Nephron progenitor cell (in vitro differentiated cells): ENCODE measurements at regions not wholly inside any gene's neighbourhood (a gene's known extent, or its start where the extent isn't known, plus 50 kb on each side); places are given as distances from the start of the nearest gene placed in this dataset.

Experiments
- DNase-seq: peaks from one replicate; pipeline ENCODE4 v3.0.0; 2021
- H3K27ac Mint-ChIP-seq: 2 replicates; pipeline ENCODE4 v1.8.0; 2021; ENCODE audit warnings: mild to moderate bottlenecking, moderate library complexity, mixed read lengths
- H3K27me3 Mint-ChIP-seq: 2 replicates; pipeline ENCODE4 v1.8.0; 2021; ENCODE audit warnings: mild to moderate bottlenecking, low read depth, mixed read lengths; ENCODE audit not compliant: poor library complexity
- H3K36me3 Mint-ChIP-seq: 2 replicates; pipeline ENCODE4 v1.8.0; 2021; ENCODE audit warnings: low read depth, mixed read lengths
- H3K4me1 Mint-ChIP-seq: 2 replicates; pipeline ENCODE4 v1.8.0; 2021; ENCODE audit warnings: mixed read lengths
- H3K4me3 Mint-ChIP-seq: 2 replicates; pipeline ENCODE4 v1.8.0; 2021; ENCODE audit warnings: mild to moderate bottlenecking, moderate library complexity, mixed read lengths
- H3K9me3 Mint-ChIP-seq: 2 replicates; pipeline ENCODE4 v1.8.0; 2021; ENCODE audit warnings: mild to moderate bottlenecking, moderate library complexity, mixed read lengths
- CTCF ChIP-seq: fragments of 200-600 bp; sonication (generic); IDR thresholded peaks from 2 replicates; pipeline ENCODE4 v1.5.0; 2021; ENCODE audit warnings: antibody characterized with exemption

GRCh38 chr22:22974156-22974555 lies 86.5 kb downstream of the IGLL5 start:
- TF ChIP-seq CTCF: no peak
- Mint-ChIP-seq H3K27me3 (peaks cover 74% of the 10 kb centered on the region), H3K9me3 (peaks cover 4% of the 10 kb centered on the region), H3K36me3 (no peaks in the 10 kb centered on the region), H3K4me3 (no peak overlapping the region), H3K4me1 (no peaks in the 10 kb centered on the region), H3K27ac (no peak overlapping the region)
- DNase-seq: no peak

GRCh38 chr22:22974795-22975580 lies 87.4 kb downstream of the IGLL5 start:
- no peak for DNase-seq
- H3K36me3 Mint-ChIP-seq: no peaks in the 10 kb centered on the region
- peaks cover 10% of the 10 kb centered on the region for H3K9me3 Mint-ChIP-seq
- no peaks in the 10 kb centered on the region for H3K4me1 Mint-ChIP-seq
- H3K4me3 Mint-ChIP-seq: no peak overlapping the region
- H3K27ac Mint-ChIP-seq: no peak overlapping the region
- H3K27me3 Mint-ChIP-seq: peaks cover 68% of the 10 kb centered on the region
- no peak for TF ChIP-seq CTCF

DNA sequence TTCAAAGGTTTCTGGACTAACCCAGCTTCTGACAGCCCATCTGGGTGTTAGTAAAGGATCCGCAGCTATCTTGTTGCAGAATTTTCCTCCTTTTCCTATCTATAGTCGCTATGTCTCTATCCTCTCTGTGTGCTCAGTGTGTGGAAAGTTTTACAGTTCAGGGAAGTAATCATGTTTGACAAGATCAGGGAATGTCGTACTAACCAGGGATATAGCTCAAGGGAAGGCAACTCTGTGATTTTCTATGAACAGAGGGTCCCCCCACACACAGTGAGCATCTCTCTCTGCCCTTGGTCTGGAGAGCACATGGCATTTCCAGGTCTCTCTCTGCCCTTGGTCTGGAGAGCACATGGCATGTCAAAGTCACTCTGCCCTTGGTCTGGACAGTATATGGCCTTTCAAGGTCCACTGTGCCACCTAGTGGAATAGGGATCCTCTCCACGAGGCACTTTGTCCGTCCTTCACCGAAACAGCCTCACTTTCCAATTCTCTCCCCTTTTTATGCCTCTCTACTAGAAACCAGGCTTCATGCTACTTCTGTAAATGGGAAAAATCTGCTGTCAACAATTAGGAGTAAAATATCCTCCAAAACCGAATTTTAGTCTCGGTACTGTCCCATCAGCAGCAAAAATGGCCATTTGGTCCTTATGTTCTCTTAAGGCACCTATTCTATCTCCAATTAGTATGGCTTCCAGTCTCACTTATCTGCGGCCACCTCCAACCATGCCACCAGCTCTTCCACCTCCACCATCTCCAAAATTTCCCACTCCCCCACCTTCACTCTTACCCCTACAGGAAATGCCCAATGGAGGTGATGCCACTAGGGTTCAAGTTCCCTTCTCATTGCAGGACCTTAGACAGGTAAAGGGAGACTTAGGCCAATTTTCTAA lies 88.7 kb downstream of the IGLL5 start:
- no peaks in the 10 kb centered on the region for H3K4me1 Mint-ChIP-seq
- no peak overlapping the region for H3K27ac Mint-ChIP-seq
- H3K27me3 Mint-ChIP-seq: peaks cover 55% of the 10 kb centered on the region
- peaks cover 22% of the 10 kb centered on the region for H3K9me3 Mint-ChIP-seq
- H3K36me3 Mint-ChIP-seq: no peaks in the 10 kb centered on the region
- H3K4me3 Mint-ChIP-seq: no peak overlapping the region
- DNase-seq: no peak
- no peak for TF ChIP-seq CTCF

DNA sequence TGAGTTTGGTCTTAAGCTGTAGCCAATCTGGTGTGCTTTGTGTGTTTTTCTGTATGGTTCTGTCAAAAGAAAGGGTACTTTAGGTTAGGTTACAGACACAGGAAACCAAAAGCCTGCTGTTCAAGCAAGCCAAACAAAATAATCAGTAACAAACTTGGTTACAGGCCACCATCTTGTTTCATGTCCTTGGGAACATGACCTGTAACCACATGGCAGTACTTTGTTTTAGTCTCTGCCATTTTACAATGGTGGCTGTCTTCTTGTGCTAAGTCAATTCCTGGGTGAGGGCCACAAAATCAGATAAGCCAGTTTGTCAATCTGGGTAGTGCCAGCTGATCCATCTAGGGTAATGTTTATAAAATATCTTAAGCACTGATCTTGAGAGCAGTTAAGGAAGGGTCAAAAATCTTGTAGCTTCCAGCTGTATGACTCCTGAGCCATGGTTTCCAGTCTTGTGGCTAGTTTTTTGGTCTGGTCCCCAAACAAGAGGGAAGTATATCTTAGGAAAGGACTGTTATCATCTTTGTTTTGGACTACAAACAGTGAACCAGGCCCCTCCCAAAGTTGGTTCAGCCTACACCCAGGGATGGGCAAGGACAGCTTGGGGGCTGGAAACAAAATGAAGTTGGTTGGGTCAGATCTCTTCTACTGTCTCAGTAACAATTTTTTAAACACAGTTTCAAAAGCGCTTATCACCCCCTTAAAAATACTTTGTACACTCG lies 90.0 kb downstream of the IGLL5 start:
- H3K4me1 Mint-ChIP-seq: no peaks in the 10 kb centered on the region
- H3K4me3 Mint-ChIP-seq: no peak overlapping the region
- peaks cover 34% of the 10 kb centered on the region for H3K9me3 Mint-ChIP-seq
- no peak for DNase-seq
- H3K36me3 Mint-ChIP-seq: no peaks in the 10 kb centered on the region
- TF ChIP-seq CTCF: no peak
- H3K27ac Mint-ChIP-seq: no peak overlapping the region
- peaks cover 44% of the 10 kb centered on the region for H3K27me3 Mint-ChIP-seq

GRCh38 chr22:22978637-22979036 lies 91.0 kb downstream of the IGLL5 start:
- H3K9me3 Mint-ChIP-seq: peaks cover 44% of the 10 kb centered on the region
- no peaks in the 10 kb centered on the region for H3K4me1 Mint-ChIP-seq

More at GRCh38 chr22:22978637-22979036, 91.0 kb downstream of the IGLL5 start:
- no peak overlapping the region for H3K4me3 Mint-ChIP-seq
- H3K27ac Mint-ChIP-seq: no peak overlapping the region
- TF ChIP-seq CTCF: no peak
- DNase-seq: no peak
- no peaks in the 10 kb centered on the region for H3K36me3 Mint-ChIP-seq
- H3K27me3 Mint-ChIP-seq: peaks cover 46% of the 10 kb centered on the region
